CD4-positive, alpha-beta T cell treated with Interleukin-4 for 1 hour (primary cell): ENCODE measurements at regions not wholly inside any gene's neighbourhood (a gene's known extent, or its start where the extent isn't known, plus 50 kb on each side); places are given as distances from the start of the nearest gene placed in this dataset.

Experiments used
- DNase-seq, 2 donors: peaks; one replicate each; pipeline ENCODE4 v3.0.0-alpha.2; 2020 to 2022

GRCh38 chr20:60389882-60390281 lies 431.7 kb downstream of the CDH26 start:
- DNase-seq: no peak

GRCh38 chr20:60395991-60396390 lies 437.8 kb downstream of the CDH26 start:
- no peak for DNase-seq

GRCh38 chr20:60400567-60400966 lies 442.3 kb downstream of the CDH26 start:
- DNase-seq: no peak

GRCh38 chr20:60402189-60403058 lies 444.2 kb downstream of the CDH26 start:
- DNase-seq: no peak

- no peak for DNase-seq
Measured at GRCh38 chr20:60403105-60403741, 445.0 kb downstream of the CDH26 start.

GRCh38 chr20:60407011-60407771 lies 449.0 kb downstream of the CDH26 start:
- no peak for DNase-seq

- DNase-seq: no peak
Measured at GRCh38 chr20:60407938-60408337, 449.7 kb downstream of the CDH26 start.

GRCh38 chr20:60408435-60408834 lies 450.2 kb downstream of the CDH26 start:
- no peak for DNase-seq

- no peak for DNase-seq
Measured at GRCh38 chr20:60410618-60411264, 452.5 kb downstream of the CDH26 start.

- no peak for DNase-seq
Measured at GRCh38 chr20:60411813-60412212, 453.6 kb downstream of the CDH26 start.

- DNase-seq: no peak
Measured at GRCh38 chr20:60420676-60421229, 462.5 kb downstream of the CDH26 start.

GRCh38 chr20:60422848-60423247 lies 464.6 kb downstream of the CDH26 start:
- no peak for DNase-seq

GRCh38 chr20:60424267-60424902 lies 466.2 kb downstream of the CDH26 start:
- DNase-seq: no peak

GRCh38 chr20:60427516-60427915 lies 469.3 kb downstream of the CDH26 start:
- no peak for DNase-seq

- DNase-seq: no peak
Measured at GRCh38 chr20:60428651-60429050, 470.4 kb downstream of the CDH26 start.

- DNase-seq: no peak
Measured at GRCh38 chr20:60430516-60431001, 472.3 kb downstream of the CDH26 start.

GRCh38 chr20:60431349-60431748 lies 473.1 kb downstream of the CDH26 start:
- no peak for DNase-seq

GRCh38 chr20:60437418-60437817 lies 479.2 kb downstream of the CDH26 start:
- DNase-seq: no peak

- DNase-seq: no peak
Measured at GRCh38 chr20:60446267-60447111, 488.3 kb downstream of the CDH26 start.

GRCh38 chr20:60447703-60448102 lies 489.5 kb downstream of the CDH26 start:
- DNase-seq: no peak
